OCI-LY3 (cell line): ENCODE measurements at regions not wholly inside any gene's neighbourhood (a gene's known extent, or its start where the extent isn't known, plus 50 kb on each side); places are given as distances from the start of the nearest gene placed in this dataset.

Experiments used
- EZH2phosphoT487 ChIP-seq: fragments of 200-600 bp; shearing (Covaris generic); IDR thresholded peaks from 2 replicates; pipeline ENCODE4 v1.6.1; 2018; ENCODE audit warnings: antibody characterized with exemption, mixed run types, low read depth
- TF ChIP-seq, protein P1 (sequence below): fragments of 200-600, 300-600 bp; sonication (generic); IDR thresholded peaks from 2 replicates; pipeline ENCODE4 v1.5.1; 2014; ENCODE audit warnings: antibody characterized with exemption, low read length, low read depth

- TF ChIP-seq, protein P1, sequence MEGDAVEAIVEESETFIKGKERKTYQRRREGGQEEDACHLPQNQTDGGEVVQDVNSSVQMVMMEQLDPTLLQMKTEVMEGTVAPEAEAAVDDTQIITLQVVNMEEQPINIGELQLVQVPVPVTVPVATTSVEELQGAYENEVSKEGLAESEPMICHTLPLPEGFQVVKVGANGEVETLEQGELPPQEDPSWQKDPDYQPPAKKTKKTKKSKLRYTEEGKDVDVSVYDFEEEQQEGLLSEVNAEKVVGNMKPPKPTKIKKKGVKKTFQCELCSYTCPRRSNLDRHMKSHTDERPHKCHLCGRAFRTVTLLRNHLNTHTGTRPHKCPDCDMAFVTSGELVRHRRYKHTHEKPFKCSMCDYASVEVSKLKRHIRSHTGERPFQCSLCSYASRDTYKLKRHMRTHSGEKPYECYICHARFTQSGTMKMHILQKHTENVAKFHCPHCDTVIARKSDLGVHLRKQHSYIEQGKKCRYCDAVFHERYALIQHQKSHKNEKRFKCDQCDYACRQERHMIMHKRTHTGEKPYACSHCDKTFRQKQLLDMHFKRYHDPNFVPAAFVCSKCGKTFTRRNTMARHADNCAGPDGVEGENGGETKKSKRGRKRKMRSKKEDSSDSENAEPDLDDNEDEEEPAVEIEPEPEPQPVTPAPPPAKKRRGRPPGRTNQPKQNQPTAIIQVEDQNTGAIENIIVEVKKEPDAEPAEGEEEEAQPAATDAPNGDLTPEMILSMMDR, result no peak
- TF ChIP-seq EZH2phosphoT487, result no peak
These were observed 440.5 kb downstream of the NUP35 start for GRCh38 chr2:183564726-183565125.
